Neural cell (in vitro differentiated cells): ENCODE measurements at regions not wholly inside any gene's neighbourhood (a gene's known extent, or its start where the extent isn't known, plus 50 kb on each side); places are given as distances from the start of the nearest gene placed in this dataset.

ENCODE experiments used
- EP300 ChIP-seq: fragments of 450-650 bp; conservative IDR thresholded peaks from 2 replicates; pipeline ENCODE4 v1.6.1; 2014; ENCODE audit warnings: antibody characterized with exemption, mild to moderate bottlenecking, moderate library complexity; ENCODE audit not compliant: poor library complexity, severe bottlenecking
- EZH2 ChIP-seq: fragments of 200-600, 300-800 bp; shearing (Covaris generic), sonication (generic); IDR thresholded peaks from 2 replicates; pipeline ENCODE4 v1.6.1; 2014; ENCODE audit warnings: antibody characterized with exemption, low read length, borderline replicate concordance, mild to moderate bottlenecking; ENCODE audit not compliant: insufficient read depth, poor library complexity, severe bottlenecking
- MXI1 ChIP-seq: fragments of 450-650 bp; conservative IDR thresholded peaks from 2 replicates; pipeline ENCODE4 v1.6.1; 2014; ENCODE audit warnings: antibody characterized with exemption, mild to moderate bottlenecking; ENCODE audit not compliant: poor library complexity, severe bottlenecking
- POLR2AphosphoS5 ChIP-seq: IDR thresholded peaks from 2 replicates; pipeline ENCODE4 v1.6.1; 2012
- RAD21 ChIP-seq: fragments of 450-650 bp; conservative IDR thresholded peaks from 2 replicates; pipeline ENCODE4 v1.6.1; 2014; ENCODE audit warnings: antibody characterized with exemption, mild to moderate bottlenecking, moderate library complexity
- REST ChIP-seq: IDR thresholded peaks from 2 replicates; pipeline ENCODE4 v1.6.1; 2012; ENCODE audit warnings: borderline replicate concordance
- SMC3 ChIP-seq: fragments of 450-650 bp; conservative IDR thresholded peaks from 2 replicates; pipeline ENCODE4 v1.6.1; 2014; ENCODE audit warnings: antibody characterized with exemption, mild to moderate bottlenecking, moderate library complexity; ENCODE audit not compliant: poor library complexity
- TAF1 ChIP-seq: IDR thresholded peaks from 2 replicates; pipeline ENCODE4 v1.6.1; 2012; ENCODE audit warnings: low read depth
- TF ChIP-seq, protein P1 (sequence below): fragments of 450-650 bp; IDR thresholded peaks from 2 replicates; pipeline ENCODE4 v1.5.1; 2014; ENCODE audit warnings: antibody characterized with exemption, mild to moderate bottlenecking, moderate library complexity; ENCODE audit not compliant: poor library complexity, severe bottlenecking

DNA sequence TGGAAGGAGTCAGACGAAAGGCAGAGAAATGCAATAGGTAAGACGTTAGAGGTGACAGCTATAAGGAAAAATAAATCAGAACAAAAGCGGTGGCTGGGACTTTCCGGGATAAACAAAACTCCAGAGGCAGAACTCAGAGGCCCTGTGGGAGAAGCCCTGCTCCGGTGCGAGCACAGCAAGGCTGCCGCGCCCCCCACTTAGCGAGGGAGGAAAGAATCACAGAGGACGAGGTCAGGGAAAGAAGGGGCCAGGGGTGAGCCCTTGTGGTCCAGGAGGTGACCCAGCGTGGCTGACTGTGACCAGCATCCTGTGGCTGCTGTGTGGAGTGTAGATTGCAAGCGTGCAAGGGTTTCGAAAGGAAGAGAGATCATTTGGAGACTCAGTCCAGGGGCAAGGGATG, 591.8 kb upstream of the ADARB2 start:
- no peak for TF ChIP-seq SMC3
- TF ChIP-seq, protein P1, sequence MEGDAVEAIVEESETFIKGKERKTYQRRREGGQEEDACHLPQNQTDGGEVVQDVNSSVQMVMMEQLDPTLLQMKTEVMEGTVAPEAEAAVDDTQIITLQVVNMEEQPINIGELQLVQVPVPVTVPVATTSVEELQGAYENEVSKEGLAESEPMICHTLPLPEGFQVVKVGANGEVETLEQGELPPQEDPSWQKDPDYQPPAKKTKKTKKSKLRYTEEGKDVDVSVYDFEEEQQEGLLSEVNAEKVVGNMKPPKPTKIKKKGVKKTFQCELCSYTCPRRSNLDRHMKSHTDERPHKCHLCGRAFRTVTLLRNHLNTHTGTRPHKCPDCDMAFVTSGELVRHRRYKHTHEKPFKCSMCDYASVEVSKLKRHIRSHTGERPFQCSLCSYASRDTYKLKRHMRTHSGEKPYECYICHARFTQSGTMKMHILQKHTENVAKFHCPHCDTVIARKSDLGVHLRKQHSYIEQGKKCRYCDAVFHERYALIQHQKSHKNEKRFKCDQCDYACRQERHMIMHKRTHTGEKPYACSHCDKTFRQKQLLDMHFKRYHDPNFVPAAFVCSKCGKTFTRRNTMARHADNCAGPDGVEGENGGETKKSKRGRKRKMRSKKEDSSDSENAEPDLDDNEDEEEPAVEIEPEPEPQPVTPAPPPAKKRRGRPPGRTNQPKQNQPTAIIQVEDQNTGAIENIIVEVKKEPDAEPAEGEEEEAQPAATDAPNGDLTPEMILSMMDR: no peak
- no peak for TF ChIP-seq EP300
- no peak for TF ChIP-seq REST
- no peak for TF ChIP-seq EZH2
- TF ChIP-seq MXI1: no peak
- TF ChIP-seq TAF1: no peak
- no peak for TF ChIP-seq POLR2AphosphoS5
- TF ChIP-seq RAD21: no peak
